ENCODE measurements at regions not wholly inside any gene's neighbourhood (a gene's known extent, or its start where the extent isn't known, plus 50 kb on each side); places are given as distances from the start of the nearest gene placed in this dataset.

DNA sequence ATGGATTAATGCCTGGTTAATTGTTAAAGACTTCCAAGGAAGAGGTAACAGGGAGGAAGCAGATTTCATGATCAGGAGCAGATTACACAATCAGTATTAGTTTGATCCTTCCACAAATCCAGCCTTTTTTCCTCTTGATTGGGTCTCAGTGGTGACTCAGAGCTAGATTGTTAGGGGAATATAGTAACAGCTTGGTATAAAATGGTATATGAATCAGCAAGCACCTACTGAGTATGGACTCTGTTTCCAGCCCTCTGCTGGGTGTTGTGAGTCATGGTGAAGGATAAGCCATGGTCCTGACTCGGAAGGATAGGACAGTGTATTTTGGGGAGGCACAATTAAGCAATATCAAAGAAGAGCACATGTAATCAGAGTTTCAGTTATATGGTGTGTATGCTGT is 272.4 kb upstream of the DPP10 start:
- Histone ChIP-seq H3K4me3 (ENCODE audit: low read depth, low read length) (no peak overlapping the region), H3K36me3 (ENCODE audit: control insufficient read depth, insufficient read depth, low read length) (no peaks in the 10 kb centered on the region), H3K27me3 (ENCODE audit: control insufficient read depth, insufficient read depth, low read length) (no peaks in the 10 kb centered on the region)
- no peak for DNase-seq (ENCODE audit: low read depth)
- ChIA-PET CTCF (no interaction called here), POLR2A (no interaction called here)
- TF ChIP-seq CTCF (IDR thresholded peaks at IDR 0.05; ENCODE audit: insufficient read depth, low read depth, low read length), result no peak

DNA sequence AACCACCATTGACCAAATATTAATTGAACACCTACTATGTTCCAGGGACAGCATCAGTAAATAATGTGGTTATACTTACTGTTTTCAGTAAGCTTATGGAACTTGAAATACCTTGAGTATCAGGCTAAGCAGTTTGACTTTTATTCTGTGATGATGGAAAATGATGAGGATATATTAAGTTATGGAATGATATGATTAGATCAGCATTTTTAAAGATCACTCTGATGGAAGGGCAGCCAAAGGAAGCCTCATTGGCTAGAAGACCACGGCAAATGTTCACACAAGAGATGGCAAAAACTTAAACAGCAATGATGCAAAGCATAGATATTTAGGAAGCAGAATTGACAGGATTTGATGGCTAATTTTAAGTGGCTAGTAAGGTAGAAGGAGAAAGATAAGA is 266.9 kb upstream of the DPP10 start:
- H3K4me3 ChIP-seq (ENCODE audit: low read depth, low read length), result no peak overlapping the region
- ChIA-PET POLR2A (no interaction called here), CTCF (interaction anchor here (0.7 kb wide), 1 partner anchor 1033 kb away, joined by 3 read pairs; no protein-coding TSS in a partner anchor)
- H3K36me3 ChIP-seq (ENCODE audit: control insufficient read depth, insufficient read depth, low read length), result no peaks in the 10 kb centered on the region
- H3K27me3 ChIP-seq (ENCODE audit: control insufficient read depth, insufficient read depth, low read length), result no peaks in the 10 kb centered on the region
- DNase-seq (ENCODE audit: low read depth), result no peak
- TF ChIP-seq CTCF (IDR thresholded peaks at IDR 0.05; ENCODE audit: insufficient read depth, low read depth, low read length), result no peak

DNA sequence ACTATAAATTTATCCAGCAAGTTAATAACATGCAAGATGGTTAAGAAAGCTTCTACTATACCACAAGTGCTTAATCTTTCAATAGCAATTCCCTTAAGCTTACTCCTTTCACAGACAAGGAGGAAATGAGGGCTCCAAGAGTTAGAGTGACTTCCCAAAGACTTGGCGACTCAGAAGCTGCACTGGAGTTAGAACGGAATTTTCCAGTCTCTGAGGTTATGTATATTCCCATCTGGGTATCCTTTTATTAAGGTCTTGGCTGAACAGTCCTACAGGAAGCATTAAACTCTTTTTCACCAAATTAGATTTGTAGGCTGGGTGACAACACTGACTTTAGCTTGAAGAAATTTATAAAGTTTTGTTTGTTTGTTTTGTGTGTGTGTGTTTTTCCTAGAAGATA is 256.9 kb upstream of the DPP10 start:
- CTCF ChIA-PET, result no interaction called here
- Histone ChIP-seq H3K36me3 (ENCODE audit: control insufficient read depth, insufficient read depth, low read length) (no peaks in the 10 kb centered on the region), H3K27me3 (ENCODE audit: control insufficient read depth, insufficient read depth, low read length) (no peaks in the 10 kb centered on the region), H3K4me3 (ENCODE audit: low read depth, low read length) (no peak overlapping the region)
- POLR2A ChIA-PET, result no interaction called here
- DNase-seq (ENCODE audit: low read depth), result no peak
- TF ChIP-seq CTCF (IDR thresholded peaks at IDR 0.05; ENCODE audit: insufficient read depth, low read depth, low read length), result no peak

GRCh38 chr2:114192362-114192761 is 250.1 kb upstream of the DPP10 start:
- TF ChIP-seq CTCF (IDR thresholded peaks at IDR 0.05; ENCODE audit: insufficient read depth, low read depth, low read length), result no peak
- no peak overlapping the region for H3K4me3 ChIP-seq (ENCODE audit: low read depth, low read length)
- DNase-seq (ENCODE audit: low read depth), result no peak
- CTCF ChIA-PET, result interaction anchor here (0.9 kb wide), 1 partner anchor 10 kb away, joined by 4 read pairs; no protein-coding TSS in a partner anchor
- H3K36me3 ChIP-seq (ENCODE audit: control insufficient read depth, insufficient read depth, low read length), result no peaks in the 10 kb centered on the region
- no peaks in the 10 kb centered on the region for H3K27me3 ChIP-seq (ENCODE audit: control insufficient read depth, insufficient read depth, low read length)
- POLR2A ChIA-PET, result no interaction called here

DNA sequence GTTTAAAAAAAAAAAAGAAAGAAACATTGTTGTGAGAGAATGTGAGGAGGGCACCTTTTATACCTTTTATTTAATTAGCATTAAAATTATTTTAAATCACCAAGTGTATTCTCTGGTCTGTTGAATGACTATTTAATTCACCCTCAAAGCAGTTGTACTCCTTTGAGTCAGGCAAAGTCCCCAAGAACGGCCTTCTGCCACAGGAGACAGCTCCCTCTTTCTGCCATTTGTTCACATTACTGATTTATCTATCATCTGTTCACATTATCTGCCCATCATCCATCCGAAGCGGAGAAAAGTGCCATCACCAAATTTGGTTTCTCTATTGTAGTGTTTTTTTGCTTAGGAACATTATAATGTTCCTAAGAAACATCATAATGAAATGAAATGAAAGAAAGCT is 240.7 kb upstream of the DPP10 start:
- TF ChIP-seq CTCF (IDR thresholded peaks at IDR 0.05; ENCODE audit: insufficient read depth, low read depth, low read length), result no peak
- CTCF ChIA-PET, result interaction anchor here (0.9 to 1.2 kb wide), 2 partner anchors 9 to 598 kb away, joined by 3 to 4 read pairs; no protein-coding TSS in a partner anchor
- H3K27me3 ChIP-seq (ENCODE audit: control insufficient read depth, insufficient read depth, low read length), result no peaks in the 10 kb centered on the region
- DNase-seq (ENCODE audit: low read depth), result no peak
- POLR2A ChIA-PET, result no interaction called here
- H3K4me3 ChIP-seq (ENCODE audit: low read depth, low read length), result no peak overlapping the region
- H3K36me3 ChIP-seq (ENCODE audit: control insufficient read depth, insufficient read depth, low read length), result no peaks in the 10 kb centered on the region
